OCI-LY3 (cell line): ENCODE measurements at regions not wholly inside any gene's neighbourhood (a gene's known extent, or its start where the extent isn't known, plus 50 kb on each side); places are given as distances from the start of the nearest gene placed in this dataset.

Experiments used
- CTCF ChIP-seq: fragments of 200-600, 300-600 bp; sonication (generic); IDR thresholded peaks from 2 replicates; pipeline ENCODE4 v1.5.1; 2014; ENCODE audit warnings: antibody characterized with exemption, low read length, low read depth
- EZH2phosphoT487 ChIP-seq: fragments of 200-600 bp; shearing (Covaris generic); IDR thresholded peaks from 2 replicates; pipeline ENCODE4 v1.6.1; 2018; ENCODE audit warnings: antibody characterized with exemption, mixed run types, low read depth

GRCh38 chr16:54813778-54814177 is 116.9 kb upstream of the IRX5 start:
- TF ChIP-seq CTCF (no peak), EZH2phosphoT487 (no peak)
